ENCODE measurements at regions not wholly inside any gene's neighbourhood (a gene's known extent, or its start where the extent isn't known, plus 50 kb on each side); places are given as distances from the start of the nearest gene placed in this dataset.
"Not testable (repeated sequence)": the region's sequence is repeated elsewhere in the genome, so short reads cannot be mapped to it uniquely, and the experiment has no call there.

DNA sequence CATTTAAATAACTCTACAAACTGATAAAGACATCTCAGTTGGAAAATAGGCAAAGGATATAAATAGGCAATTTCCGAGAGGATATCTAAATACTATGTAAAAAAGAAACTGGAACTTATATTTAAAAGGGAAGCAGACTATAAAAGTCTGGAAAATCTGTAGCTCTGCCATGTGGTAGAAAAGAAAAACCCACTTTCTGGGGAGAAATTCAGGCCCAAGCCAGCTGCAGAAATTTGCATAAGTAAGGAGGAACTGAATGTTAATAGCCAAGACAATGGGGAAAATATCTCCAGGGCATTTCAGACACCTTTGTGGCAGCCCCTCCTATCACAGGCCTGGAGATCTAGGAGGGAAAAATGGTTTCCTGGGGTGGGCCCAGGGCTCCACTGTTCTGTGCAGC is 97.8 kb upstream of the ZBED5 start:
- DNase-seq: no peak

DNA sequence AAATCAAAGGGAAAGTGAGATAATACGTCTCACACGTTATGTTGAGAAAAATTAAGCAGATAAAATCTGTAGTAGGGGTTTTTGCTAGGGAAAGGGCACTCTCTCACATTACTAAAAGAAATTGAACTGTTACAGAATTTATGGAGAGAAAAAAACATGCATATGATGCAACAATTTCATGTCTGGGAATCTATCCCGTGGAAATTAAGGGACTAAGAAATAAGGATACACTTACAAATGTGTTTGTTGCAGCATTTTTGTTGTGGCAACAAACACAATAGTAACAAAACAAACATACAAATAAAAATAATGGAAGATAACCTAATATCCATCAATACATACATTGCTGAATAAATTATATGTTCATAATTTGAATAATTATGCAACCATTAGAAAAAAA is 96.3 kb upstream of the ZBED5 start:
- no peak for DNase-seq

DNA sequence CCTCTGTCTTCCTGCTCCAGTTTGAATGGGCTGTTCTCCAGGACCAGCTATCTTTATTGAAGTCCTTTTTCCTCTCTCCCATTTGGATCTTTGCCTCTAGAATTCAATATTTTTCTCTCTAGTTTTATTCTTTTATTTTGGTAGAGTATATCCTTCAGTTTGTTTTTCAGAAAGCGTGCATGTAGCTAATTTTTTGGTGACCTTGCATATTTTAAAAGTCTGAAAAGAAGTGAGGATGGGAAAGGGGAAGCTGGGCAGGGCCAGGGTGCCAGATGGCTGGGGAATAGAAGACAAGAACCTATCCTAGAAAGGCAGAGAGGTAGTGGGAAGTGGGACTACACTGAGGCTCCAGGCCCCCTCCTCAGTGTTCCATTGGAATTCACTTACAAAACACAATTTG is 95.0 kb upstream of the ZBED5 start:
- DNase-seq: no peak

DNA sequence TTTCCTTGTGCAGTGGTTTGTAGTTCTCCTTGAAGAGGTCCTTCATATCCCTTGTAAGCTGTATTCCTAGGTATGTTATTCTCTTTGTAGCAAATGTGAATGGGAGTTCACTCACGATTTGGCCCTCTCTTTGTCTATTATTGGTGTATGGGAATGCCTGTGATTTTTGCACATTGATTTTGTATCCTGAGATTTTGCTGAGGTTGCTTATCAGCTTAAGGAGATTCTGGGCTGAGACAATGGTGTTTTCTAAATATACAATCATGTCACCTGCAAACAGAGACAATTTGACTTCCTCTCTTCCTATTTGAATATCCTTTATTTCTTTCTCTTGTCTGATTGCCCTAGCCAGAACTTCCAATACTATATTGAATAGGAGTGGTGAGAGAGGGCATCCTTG is 90.1 kb upstream of the ZBED5 start:
- DNase-seq: not testable (repeated sequence)

DNA sequence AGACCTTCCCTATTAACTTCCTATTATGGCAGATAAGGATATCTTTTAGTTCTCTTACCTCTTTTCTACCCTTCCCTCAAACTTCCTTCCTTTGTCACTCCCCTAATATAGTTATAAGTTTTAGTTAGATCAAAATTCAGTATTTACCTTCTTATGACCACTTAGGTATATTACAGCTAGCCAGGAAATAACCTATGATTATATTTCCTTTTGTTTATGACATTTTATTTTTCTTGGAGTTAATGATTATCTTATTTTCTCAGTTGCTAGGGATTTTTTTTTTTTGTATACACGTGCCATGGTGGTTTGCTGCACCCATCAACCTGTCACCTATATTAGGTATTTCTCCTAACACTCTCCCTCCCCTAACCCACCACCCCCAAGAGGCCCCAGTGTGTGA is 88.2 kb upstream of the ZBED5 start:
- no peak for DNase-seq

DNA sequence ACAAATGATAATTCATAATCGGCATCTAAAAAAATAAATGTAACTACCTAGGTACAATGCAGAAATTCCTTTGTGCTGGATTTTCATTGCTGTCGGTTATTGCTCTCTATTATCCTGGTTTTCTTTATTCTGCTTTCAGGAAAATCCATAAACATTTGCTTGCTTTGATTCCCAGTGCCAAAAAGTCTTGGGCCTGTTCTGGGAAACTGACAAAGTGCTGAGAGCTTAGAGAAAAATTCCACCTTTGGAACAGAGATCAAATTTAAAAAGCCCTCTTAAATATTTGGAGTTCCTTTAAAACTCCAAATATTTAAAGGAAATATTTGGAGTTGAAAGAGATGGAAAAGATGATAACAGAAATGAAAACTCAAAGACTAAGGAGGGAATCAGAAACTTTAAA is 87.3 kb upstream of the ZBED5 start:
- no peak for DNase-seq

DNA sequence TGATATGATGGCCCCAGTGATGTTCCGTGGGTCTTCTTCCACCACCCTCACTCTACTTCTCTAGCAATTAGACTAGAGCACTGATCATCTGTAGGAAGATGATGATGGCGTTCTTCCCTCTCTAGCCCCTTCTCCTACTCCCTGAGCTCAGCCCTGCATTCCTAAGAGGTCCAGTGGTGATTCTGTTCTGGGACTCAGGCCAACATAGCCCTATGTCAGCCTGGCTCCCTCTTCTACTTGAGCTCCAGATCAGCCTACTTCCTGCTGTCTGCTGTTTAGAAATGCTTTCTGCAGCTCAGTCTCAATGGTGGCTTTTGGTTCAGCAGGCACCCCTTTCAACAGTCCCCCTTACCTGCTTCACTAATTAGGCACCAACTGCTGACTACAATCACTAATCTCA is 86.1 kb upstream of the ZBED5 start:
- DNase-seq: no peak

DNA sequence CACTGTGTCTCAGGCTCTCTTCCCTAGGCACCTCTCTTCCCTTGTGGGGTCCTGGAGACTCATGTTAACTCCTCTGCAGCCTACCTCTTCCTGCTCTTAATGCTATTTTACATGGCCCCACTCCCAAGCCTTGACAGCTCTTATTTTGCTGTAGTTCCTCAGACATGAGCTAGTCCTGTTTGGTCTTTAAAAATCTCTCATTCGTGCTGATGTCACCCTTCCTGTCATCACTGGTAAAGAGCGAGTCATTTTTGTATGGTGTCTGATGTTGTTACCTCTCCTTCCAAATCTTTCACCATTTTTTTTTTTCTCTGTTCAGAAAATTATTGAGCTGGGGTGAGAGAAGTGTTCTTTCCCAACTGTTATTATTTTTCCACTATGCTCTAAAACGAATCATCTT is 84.8 kb upstream of the ZBED5 start:
- no peak for DNase-seq

DNA sequence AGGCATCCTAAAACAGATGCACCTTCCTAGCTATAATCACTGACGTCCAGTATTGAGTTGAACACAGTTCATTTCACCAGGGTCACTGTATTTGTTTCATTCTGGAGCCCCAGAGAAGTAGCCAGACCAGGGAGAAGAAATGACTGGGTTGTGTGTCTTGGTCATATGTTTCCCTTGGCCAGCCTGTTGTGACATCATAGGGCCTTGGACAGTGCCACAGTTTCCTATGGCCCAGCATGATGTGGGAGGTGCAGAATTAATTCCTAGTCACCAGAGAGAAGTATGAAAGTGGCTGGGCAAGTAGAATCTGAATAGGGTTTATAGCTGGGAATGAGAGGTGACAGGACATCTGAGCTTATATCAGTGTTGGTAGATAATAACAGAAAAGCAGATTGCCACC is 84.0 kb upstream of the ZBED5 start:
- no peak for DNase-seq

DNA sequence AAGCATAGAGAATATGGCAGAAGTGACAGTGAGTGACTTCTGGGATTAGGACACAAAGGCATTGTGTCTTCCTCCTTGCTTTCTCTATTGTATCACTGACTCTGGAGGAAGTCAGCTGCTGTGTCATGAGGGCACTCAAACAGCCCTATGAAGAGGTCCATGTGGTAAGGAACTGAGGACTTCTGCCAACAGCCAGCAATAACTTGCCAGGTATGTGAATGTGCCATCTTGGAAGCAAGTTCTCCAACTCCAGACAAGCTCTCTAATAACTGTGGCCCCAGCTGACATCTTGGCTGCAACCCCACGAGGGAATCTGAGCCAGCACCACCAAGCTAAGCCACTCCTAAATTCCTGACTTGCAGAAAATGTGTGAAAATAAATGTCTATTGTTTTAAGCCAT is 83.6 kb upstream of the ZBED5 start:
- DNase-seq: peak in 9 of 51 donors; percentile 1 to 35 (median 16)

DNA sequence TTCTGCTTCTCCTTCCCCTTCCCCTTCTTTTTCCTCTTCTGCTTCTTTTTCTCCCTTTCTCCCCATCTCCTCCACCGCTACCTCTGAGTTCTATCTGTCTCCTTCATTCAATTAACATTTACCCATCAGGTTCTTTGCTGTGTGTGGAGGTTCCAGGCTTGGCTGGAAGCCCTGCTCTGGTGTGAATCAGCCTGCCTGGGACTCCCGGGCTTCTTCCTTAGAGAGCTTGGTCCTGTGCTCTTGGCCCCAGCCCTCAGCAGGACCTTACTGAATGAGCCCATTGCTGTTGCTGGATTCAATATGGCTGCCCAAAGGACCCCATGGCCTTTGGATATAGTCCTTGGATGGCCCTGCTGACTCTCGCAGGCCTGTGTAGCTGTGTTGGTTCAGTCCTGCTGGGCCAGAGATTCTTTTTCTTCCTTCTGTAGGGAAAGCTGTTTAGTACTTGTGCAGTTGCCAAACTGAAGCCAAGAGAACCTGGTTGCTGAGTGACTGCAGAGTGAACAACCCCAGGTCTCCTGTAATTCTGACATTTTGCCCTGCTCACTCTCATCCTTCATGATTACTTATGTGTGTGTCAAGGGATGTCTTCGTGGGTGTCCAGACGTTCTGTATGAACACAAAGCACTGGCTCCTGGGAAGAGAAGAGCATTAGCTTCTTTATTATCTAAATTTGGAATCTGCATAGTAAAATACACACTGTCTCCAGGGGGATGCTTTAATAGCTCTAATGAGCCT is 81.0 kb upstream of the ZBED5 start:
- no peak for DNase-seq

DNA sequence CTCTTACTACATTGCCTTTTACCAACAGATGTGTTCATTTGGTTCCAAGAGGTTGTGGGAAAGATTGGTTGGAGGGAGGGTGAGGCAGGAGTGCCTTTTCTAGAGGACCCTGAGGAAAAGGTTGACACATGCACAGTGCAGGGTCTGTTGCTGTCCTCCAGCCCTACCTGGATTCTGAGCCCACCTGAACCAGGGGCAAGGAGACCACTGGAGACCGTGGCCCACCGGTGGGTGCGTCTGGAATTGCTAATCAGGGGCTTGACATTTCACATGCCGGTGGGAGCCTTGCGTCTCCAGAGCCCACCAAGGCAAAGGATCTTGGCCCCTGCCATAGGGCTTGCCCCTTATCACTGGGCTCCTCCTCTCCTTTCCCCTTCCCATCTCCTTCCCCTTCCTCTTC is 80.4 kb upstream of the ZBED5 start:
- no peak for DNase-seq

DNA sequence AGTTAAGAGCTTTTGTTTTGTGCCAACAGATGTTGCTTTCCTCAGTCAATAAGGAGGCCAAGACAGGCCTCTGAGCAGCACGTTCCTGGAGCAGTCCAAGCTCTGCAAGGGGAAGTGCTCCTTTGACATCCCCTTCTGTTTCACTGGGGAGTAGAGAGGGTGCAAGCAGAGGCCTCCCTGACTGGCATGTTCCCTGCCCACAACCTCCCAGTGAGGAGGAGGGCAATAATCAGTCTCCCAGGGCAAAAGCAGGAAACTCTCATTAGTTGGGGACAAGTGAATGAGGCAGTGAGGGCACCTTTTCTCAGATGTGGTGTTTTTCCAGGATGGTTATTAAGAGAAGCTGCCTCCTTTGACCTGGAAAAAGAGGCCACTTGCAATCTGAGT is 79.5 kb upstream of the ZBED5 start:
- DNase-seq: no peak

DNA sequence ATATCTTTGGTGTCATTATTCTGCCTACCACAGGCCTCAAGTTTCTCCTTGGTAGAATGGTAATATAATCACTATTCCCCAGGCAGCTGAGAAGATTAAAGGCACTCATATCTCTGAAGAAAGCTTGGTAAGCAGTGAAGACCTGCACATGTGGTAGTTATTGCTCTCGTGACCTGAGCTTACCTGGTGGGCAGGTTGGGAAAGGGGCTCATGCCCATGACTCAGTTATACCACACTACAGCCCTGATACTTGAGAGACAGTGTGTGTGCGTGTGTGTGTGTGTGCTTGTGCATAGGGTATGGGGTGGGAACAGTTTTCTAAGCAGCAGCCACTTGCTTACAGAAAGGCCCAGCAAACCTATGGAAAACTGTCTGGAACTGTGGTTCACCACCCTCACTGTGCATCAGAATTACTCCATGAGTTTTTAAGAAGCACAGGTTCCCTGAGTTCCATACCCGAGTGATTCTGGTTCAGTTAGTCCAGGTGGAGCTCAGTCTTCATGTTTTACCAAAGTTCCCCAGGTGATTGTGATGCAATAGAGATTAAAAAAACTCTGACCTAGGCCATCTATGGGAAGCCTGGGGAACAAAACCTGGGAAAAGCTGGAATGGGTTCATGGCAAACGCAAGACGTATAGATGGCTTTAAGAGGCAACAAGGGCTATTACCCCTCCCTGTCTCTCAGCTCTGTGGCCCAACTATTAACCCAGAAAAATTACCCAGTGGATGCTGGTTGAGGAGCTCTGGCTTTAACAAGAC is 79.0 kb upstream of the ZBED5 start:
- DNase-seq: no peak

DNA sequence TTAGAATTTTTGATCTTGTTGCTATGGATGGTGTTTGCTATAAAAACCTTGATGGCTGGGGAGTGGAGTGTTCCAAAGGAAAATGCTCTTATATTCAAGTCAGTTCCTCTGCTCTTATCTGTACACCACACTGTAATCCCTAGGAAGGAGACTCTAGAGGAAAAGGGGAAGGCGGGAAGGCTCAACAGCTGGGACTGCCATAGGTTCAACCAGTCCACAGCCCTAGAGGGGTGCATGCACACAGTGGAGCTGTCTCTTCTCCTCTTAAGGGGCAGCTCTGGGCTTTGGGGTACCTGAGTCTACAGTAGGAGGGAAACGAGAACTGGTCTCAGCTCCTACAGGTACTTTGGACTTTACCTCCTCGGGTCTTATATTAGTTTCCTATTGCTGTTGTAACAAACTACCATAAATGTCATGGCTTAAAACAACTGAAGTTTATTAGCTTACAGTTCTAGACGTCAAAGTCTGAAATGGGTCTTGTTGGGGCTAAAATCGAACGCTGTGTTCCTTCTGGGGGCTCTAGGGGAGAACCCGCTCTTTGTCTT is 77.2 kb upstream of the ZBED5 start:
- no peak for DNase-seq

DNA sequence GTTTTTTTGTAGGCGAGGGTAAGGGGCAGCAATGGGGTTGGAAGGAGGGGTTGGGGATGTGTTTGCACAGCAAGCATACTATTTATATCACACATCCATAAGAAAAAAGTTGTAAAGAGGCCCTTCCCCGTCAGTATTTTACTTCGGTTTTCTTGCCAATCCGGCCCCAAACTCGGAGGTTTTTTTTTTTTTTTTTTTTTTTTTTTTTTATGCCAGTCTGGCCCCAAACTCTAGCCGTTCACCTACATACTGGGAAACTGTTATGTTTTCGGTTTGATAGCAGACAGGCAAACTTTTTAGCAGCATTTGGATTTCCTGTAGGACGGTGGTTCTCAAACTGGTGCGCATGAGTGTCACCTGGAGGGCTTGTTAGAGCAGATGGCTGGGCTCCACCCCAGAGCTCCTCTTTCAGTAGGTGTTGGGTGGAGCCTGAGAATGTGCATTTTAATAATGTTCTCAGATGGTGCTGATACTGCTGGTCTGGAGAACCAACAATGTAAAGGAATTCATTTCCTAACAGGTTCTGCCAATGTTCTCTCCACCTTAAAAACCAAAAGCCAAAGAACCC is 76.5 kb upstream of the ZBED5 start:
- DNase-seq: no peak

DNA sequence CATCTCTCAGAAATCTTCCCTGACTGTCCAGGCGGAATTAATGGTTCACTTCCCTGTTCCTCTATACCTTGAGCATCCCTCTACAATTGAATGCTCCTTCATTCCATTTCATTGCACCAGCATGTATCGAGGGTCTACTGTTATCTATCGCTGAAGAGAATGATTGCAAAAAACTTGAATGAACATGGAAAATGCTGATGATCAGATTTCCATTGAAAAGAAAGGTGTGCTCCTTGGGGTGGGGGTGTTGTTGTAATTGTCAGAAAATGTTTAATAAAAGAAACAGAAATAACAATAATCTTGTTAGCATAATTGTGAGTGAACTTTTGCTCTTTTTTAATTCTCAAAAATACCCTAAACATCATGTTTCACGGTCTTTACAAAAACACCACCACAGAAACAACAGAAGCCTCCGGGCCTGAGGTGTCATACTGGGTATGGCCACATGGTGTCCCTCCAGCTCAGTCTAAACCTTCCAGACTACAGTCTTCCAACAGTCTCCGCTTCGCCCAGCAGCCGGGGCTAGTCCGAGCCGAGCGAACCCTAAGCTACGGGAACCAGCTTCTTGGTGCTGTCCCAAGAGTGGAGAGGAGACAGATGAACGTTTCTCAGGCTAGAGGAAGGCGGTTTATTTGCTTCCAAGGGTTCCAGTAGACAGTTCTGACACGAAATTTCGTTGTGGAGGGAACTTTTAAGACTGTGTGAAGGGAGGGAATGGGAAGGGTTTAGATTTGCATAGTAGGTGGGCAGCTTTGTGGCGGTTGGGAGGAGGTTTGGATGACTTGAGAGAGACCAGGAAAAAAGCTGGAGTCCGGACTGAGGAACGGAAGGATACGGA is 75.8 kb upstream of the ZBED5 start:
- DNase-seq: peak in 50 of 51 donors; percentile 19 to 91 (median 76)

DNA sequence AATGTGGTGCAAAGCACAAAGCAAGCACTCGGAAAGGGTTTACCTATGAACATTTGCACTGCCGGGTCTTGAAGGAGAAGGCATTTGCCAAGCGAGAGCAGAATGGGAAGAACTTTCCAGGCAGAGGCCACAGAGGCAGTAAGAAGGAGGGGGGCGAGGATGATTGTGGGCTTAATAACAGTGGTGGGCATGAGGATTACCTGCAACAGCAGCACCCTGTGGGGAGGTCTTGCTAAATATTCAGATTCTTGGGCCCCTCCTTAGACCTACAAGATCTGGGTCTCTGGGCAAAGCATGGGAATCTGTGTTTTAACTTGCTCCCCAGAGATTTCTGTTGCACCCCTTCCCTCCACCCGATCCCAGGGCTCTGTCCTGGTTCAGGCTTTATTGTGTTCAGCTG is 75.1 kb upstream of the ZBED5 start:
- no peak for DNase-seq

DNA sequence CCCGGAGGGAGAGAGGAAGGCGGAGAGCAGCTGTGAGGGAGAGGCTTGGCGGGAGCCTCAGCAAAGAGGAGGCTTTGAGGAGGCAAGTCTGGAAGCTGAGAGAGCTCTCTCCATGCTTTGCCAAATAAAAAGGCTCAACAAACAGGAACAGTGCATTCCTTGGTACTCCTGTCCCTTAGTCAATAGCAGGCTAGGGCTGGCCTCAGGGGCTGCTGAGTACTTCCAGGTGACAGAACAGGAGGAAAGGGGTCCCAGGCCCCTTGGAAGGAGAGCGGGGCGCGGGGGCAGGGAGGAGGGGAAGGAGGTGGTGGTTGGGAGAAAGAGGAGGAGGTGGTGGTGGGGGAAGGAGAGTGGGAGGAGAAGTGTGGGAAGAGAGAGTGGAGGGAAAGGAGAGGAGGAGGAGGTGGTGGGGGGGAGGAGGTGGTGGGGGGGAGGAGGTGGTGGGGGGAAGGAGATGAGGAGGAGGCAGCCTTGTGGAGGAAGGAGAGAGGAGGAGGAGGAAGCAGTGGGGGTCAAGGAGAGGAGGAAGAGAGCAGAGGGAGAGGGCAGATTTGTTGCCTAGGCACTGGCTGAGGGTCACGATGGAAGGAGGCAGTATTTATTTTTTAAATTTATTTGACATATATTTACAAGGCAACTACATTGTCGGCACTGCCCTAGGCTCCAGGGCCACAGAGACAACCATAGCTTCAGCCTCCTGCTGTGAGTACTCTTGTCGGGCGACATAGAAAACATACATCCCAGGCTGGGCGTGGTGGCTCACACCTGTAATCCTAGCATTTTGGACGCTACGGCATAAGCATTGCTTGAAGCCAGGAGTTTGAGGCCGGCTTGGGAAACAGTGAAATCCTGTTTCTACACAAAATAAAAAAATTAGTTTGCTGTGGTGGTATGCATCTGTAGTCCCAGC is 74.2 kb upstream of the ZBED5 start:
- DNase-seq: peak in 8 of 51 donors; percentile 21 to 54 (median 42)

DNA sequence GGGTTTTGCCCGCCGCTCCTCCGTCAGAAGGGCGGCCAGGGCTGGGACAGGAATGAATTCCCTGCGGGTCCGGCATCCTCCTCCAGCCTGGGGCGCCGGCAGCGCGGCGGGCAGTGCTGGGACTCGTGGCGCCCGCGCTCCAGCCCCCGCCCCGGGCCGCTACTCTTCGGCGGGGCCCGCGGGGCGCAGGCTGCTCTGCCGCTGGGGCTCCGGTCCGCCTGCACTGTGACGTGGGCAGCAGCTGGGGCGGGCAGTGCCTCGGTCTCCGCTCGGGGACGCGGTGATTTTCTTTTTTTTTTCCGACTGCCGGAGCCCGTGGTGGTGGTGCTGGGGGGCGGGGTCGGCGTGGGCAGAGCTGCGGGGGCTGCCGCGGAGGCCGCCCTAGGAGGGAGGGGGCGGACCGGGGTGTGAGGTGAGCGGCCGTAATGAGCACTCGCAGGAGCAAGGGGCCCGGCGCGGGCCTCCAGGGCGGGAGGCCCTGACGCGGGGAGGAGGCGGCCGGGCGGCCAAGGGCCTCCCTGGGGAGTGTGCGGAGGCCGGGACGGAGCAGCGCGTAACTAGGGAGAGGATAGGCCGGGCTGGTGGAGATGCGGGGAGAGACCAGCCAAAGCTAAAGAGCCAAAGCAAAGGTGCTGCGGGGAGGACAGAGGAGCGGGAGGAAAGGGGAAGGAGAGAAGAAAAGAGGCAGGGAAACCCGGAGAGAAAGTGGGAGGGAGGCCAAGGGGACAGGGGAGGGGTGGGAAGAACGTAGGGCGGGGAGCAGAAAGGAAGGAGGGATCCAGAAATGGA is 73.3 kb upstream of the ZBED5 start:
- DNase-seq: peak in 43 of 51 donors; percentile 11 to 78 (median 48)

Measured in hypothalamus (tissue), 51 donors.